HuH-7.5 (cell line): ENCODE measurements at regions not wholly inside any gene's neighbourhood (a gene's known extent, or its start where the extent isn't known, plus 50 kb on each side); places are given as distances from the start of the nearest gene placed in this dataset.

Experiments used
- DNase-seq: peaks from one replicate; pipeline ENCODE4 v3.0.0; 2011; ENCODE audit warnings: low spot score

GRCh38 chr5:97847920-97848631, 665.0 kb upstream of the RIOK2 start:
- no peak for DNase-seq

- DNase-seq, result no peak
These were observed 668.0 kb upstream of the RIOK2 start for GRCh38 chr5:97851036-97851435.

- no peak for DNase-seq
These were observed 672.1 kb upstream of the RIOK2 start for GRCh38 chr5:97854871-97855762.

- no peak for DNase-seq
These were observed 691.4 kb upstream of the RIOK2 start for GRCh38 chr5:97874491-97874890.

GRCh38 chr5:97876272-97876671, 693.2 kb upstream of the RIOK2 start:
- no peak for DNase-seq

- DNase-seq, result no peak
These were observed 694.5 kb upstream of the RIOK2 start for GRCh38 chr5:97877588-97877987.

- DNase-seq, result no peak
These were observed 705.4 kb upstream of the RIOK2 start for GRCh38 chr5:97888439-97888838.

GRCh38 chr5:97891971-97892370, 708.9 kb upstream of the RIOK2 start:
- DNase-seq, result no peak

GRCh38 chr5:97903742-97904141, 720.7 kb upstream of the RIOK2 start:
- DNase-seq, result no peak

- DNase-seq, result no peak
These were observed 723.1 kb upstream of the RIOK2 start for GRCh38 chr5:97906135-97906534.

GRCh38 chr5:97907646-97908400, 724.8 kb upstream of the RIOK2 start:
- no peak for DNase-seq

- no peak for DNase-seq
These were observed 726.5 kb upstream of the RIOK2 start for GRCh38 chr5:97909541-97909940.

- DNase-seq, result no peak
These were observed 731.4 kb upstream of the RIOK2 start for GRCh38 chr5:97914483-97914882.

GRCh38 chr5:97915106-97915505, 732.1 kb upstream of the RIOK2 start:
- no peak for DNase-seq

GRCh38 chr5:97918057-97918456, 735.0 kb upstream of the RIOK2 start:
- DNase-seq, result no peak

GRCh38 chr5:97918620-97919019, 735.6 kb upstream of the RIOK2 start:
- no peak for DNase-seq

- no peak for DNase-seq
These were observed 736.7 kb upstream of the RIOK2 start for GRCh38 chr5:97919719-97920118.

- DNase-seq, result no peak
These were observed 739.7 kb upstream of the RIOK2 start for GRCh38 chr5:97922776-97923175.

- DNase-seq, result no peak
These were observed 740.4 kb upstream of the RIOK2 start for GRCh38 chr5:97923496-97923895.

- no peak for DNase-seq
These were observed 741.0 kb upstream of the RIOK2 start for GRCh38 chr5:97923997-97924396.

GRCh38 chr5:97929383-97929782, 746.3 kb upstream of the RIOK2 start:
- DNase-seq, result no peak

- no peak for DNase-seq
These were observed 748.8 kb upstream of the RIOK2 start for GRCh38 chr5:97931829-97932228.

- no peak for DNase-seq
These were observed 753.2 kb upstream of the RIOK2 start for GRCh38 chr5:97936231-97936630.
